ENCODE measurements at regions not wholly inside any gene's neighbourhood (a gene's known extent, or its start where the extent isn't known, plus 50 kb on each side); places are given as distances from the start of the nearest gene placed in this dataset.

GRCh38 chr7:34247468-34247867, 342.1 kb downstream of the BMPER start:
- H3K27ac ChIP-seq = no peak overlapping the region
- TF ChIP-seq CTCF (IDR thresholded peaks at IDR 0.05; ENCODE audit: low read depth, low read length) = no peak
- no peaks in the 10 kb centered on the region for H3K27me3 ChIP-seq (ENCODE audit: insufficient read depth, low read depth, severe bottlenecking)
- H3K36me3 ChIP-seq = no peaks in the 10 kb centered on the region
- DNase-seq = no peak
- H3K4me3 ChIP-seq (ENCODE audit: low read depth, low read length) = no peak overlapping the region
- H3K9me3 ChIP-seq (ENCODE audit: severe bottlenecking) = no peaks in the 10 kb centered on the region

- no peaks in the 10 kb centered on the region for H3K9me3 ChIP-seq (ENCODE audit: severe bottlenecking)
- no peak for TF ChIP-seq CTCF (IDR thresholded peaks at IDR 0.05; ENCODE audit: low read depth, low read length)
- H3K27ac ChIP-seq = no peak overlapping the region
These were observed 343.9 kb downstream of the BMPER start for GRCh38 chr7:34249192-34249591.

DNA sequence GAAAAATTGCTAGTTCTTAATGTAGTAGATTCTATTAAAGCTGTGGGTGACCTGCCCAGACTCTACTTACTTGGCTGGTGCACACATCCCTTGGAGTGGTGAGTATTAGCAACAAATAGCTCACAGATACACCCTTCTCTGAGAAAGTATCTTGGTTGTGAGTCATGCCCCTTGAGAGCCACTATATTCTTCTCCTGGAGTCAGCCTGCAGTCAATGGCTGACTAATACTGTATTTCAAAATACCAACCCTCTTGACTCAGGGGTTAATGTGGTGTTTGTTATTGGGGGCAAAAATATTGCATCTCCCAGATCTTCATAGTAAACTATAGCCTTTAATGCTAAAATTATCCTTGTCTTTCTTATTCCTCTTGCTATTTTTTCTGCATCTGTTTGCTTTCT, 354.9 kb downstream of the BMPER start:
- H3K9me3 ChIP-seq (ENCODE audit: severe bottlenecking) = no peaks in the 10 kb centered on the region
- TF ChIP-seq CTCF (IDR thresholded peaks at IDR 0.05; ENCODE audit: low read depth, low read length) = no peak
- DNase-seq = no peak
- H3K27me3 ChIP-seq (ENCODE audit: insufficient read depth, low read depth, severe bottlenecking) = no peaks in the 10 kb centered on the region
- H3K4me3 ChIP-seq (ENCODE audit: low read depth, low read length) = no peak overlapping the region
- H3K36me3 ChIP-seq = no peaks in the 10 kb centered on the region
- H3K27ac ChIP-seq = no peak overlapping the region

More at GRCh38 chr7:34249192-34249591, 343.9 kb downstream of the BMPER start:
- Histone ChIP-seq H3K27me3 (ENCODE audit: insufficient read depth, low read depth, severe bottlenecking) (no peaks in the 10 kb centered on the region), H3K4me3 (ENCODE audit: low read depth, low read length) (no peak overlapping the region), H3K36me3 (no peaks in the 10 kb centered on the region)
- no peak for DNase-seq

DNA sequence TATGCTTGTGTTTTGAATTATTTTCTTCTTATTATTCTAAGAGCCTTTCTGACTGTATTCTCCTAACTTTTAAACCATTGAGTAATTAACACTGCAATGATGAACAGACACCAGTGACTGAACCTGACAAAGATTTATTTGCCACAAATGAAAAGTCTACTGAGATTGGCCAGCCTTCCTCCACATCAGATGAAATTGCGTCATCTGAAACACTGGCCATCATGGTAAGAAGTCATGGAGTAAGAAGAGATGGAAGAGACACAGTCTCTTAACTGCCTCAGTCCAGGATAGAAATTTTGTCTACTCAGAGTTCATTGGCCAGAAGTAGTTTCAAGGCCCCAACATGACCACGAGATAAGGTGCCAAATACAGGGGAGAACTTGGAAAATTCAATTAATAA, 357.8 kb downstream of the BMPER start:
- no peak for DNase-seq
- Histone ChIP-seq H3K36me3 (no peaks in the 10 kb centered on the region), H3K9me3 (ENCODE audit: severe bottlenecking) (no peaks in the 10 kb centered on the region), H3K27me3 (ENCODE audit: insufficient read depth, low read depth, severe bottlenecking) (no peaks in the 10 kb centered on the region), H3K4me3 (ENCODE audit: low read depth, low read length) (no peak overlapping the region), H3K27ac (no peak overlapping the region)
- TF ChIP-seq CTCF (IDR thresholded peaks at IDR 0.05; ENCODE audit: low read depth, low read length) = no peak

GRCh38 chr7:34269084-34269483, 363.7 kb downstream of the BMPER start:
- no peak for TF ChIP-seq CTCF (IDR thresholded peaks at IDR 0.05; ENCODE audit: low read depth, low read length)
- no peak overlapping the region for H3K27ac ChIP-seq
- H3K36me3 ChIP-seq = no peaks in the 10 kb centered on the region
- no peak overlapping the region for H3K4me3 ChIP-seq (ENCODE audit: low read depth, low read length)
- DNase-seq = no peak
- no peaks in the 10 kb centered on the region for H3K27me3 ChIP-seq (ENCODE audit: insufficient read depth, low read depth, severe bottlenecking)
- no peaks in the 10 kb centered on the region for H3K9me3 ChIP-seq (ENCODE audit: severe bottlenecking)

- Histone ChIP-seq H3K4me3 (ENCODE audit: low read depth, low read length) (no peak overlapping the region), H3K36me3 (no peaks in the 10 kb centered on the region), H3K27ac (no peak overlapping the region), H3K9me3 (ENCODE audit: severe bottlenecking) (no peaks in the 10 kb centered on the region), H3K27me3 (ENCODE audit: insufficient read depth, low read depth, severe bottlenecking) (no peaks in the 10 kb centered on the region)
- DNase-seq = no peak
- no peak for TF ChIP-seq CTCF (IDR thresholded peaks at IDR 0.05; ENCODE audit: low read depth, low read length)
These were observed 370.3 kb downstream of the BMPER start for GRCh38 chr7:34275624-34276023.

Measured in WERI-Rb-1 (cell line).